ENCODE measurements at regions not wholly inside any gene's neighbourhood (a gene's known extent, or its start where the extent isn't known, plus 50 kb on each side); places are given as distances from the start of the nearest gene placed in this dataset.

DNA sequence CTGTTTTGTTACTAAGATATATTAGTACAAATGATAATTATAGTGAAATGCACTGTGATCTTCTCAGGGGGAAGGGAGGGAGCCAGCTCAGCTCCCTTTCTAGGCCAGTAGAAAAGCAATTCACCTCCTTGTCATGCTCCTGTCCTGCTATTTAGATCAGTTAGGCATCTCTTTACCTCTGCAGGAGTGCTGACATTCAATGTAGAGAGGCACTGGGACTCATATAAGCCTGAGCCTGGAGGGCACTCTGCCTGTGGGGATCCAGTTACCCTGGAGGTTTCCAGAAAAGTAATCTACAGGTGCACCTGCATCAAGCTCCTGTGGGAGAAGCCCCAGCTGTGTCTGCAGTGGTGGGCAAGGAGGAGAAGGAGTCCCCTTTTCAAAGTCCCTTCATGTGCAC, 277.0 kb downstream of the CPS1 start:
- no peak for TF ChIP-seq POLR2A (IDR thresholded peaks at IDR 0.05)
- TF ChIP-seq, protein P1, sequence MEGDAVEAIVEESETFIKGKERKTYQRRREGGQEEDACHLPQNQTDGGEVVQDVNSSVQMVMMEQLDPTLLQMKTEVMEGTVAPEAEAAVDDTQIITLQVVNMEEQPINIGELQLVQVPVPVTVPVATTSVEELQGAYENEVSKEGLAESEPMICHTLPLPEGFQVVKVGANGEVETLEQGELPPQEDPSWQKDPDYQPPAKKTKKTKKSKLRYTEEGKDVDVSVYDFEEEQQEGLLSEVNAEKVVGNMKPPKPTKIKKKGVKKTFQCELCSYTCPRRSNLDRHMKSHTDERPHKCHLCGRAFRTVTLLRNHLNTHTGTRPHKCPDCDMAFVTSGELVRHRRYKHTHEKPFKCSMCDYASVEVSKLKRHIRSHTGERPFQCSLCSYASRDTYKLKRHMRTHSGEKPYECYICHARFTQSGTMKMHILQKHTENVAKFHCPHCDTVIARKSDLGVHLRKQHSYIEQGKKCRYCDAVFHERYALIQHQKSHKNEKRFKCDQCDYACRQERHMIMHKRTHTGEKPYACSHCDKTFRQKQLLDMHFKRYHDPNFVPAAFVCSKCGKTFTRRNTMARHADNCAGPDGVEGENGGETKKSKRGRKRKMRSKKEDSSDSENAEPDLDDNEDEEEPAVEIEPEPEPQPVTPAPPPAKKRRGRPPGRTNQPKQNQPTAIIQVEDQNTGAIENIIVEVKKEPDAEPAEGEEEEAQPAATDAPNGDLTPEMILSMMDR (IDR thresholded peaks at IDR 0.05) = no peak

Measured in body of pancreas (tissue), 4 donors.